ENCODE measurements at regions not wholly inside any gene's neighbourhood (a gene's known extent, or its start where the extent isn't known, plus 50 kb on each side); places are given as distances from the start of the nearest gene placed in this dataset.

DNA sequence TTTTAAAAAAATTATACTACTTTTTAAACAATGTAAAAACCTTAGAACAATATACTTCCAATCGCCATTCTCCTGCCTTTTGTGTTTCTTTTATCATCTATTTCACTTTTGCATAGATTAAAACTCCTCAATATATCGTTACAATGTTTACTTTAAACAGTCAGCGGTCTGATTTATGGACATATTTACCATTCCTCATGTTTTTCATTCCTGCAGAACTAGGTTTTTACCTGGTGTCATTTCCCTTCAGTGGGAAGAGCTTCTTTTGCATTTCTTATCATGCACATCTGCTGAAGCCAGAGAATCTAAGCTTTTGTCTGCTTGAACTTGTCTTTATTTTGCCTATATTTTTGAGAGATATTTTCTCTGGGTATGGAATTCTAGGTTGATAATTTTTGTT lies 277.4 kb upstream of the PLXNA2 start:
- TF ChIP-seq, protein P1, sequence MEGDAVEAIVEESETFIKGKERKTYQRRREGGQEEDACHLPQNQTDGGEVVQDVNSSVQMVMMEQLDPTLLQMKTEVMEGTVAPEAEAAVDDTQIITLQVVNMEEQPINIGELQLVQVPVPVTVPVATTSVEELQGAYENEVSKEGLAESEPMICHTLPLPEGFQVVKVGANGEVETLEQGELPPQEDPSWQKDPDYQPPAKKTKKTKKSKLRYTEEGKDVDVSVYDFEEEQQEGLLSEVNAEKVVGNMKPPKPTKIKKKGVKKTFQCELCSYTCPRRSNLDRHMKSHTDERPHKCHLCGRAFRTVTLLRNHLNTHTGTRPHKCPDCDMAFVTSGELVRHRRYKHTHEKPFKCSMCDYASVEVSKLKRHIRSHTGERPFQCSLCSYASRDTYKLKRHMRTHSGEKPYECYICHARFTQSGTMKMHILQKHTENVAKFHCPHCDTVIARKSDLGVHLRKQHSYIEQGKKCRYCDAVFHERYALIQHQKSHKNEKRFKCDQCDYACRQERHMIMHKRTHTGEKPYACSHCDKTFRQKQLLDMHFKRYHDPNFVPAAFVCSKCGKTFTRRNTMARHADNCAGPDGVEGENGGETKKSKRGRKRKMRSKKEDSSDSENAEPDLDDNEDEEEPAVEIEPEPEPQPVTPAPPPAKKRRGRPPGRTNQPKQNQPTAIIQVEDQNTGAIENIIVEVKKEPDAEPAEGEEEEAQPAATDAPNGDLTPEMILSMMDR (IDR thresholded peaks at IDR 0.05; ENCODE audit: insufficient read depth, low read depth, low read length), result no peak
- TF ChIP-seq EZH2 (IDR thresholded peaks at IDR 0.05; ENCODE audit: insufficient read depth, low read length), result no peak
